ENCODE measurements at regions not wholly inside any gene's neighbourhood (a gene's known extent, or its start where the extent isn't known, plus 50 kb on each side); places are given as distances from the start of the nearest gene placed in this dataset.

DNA sequence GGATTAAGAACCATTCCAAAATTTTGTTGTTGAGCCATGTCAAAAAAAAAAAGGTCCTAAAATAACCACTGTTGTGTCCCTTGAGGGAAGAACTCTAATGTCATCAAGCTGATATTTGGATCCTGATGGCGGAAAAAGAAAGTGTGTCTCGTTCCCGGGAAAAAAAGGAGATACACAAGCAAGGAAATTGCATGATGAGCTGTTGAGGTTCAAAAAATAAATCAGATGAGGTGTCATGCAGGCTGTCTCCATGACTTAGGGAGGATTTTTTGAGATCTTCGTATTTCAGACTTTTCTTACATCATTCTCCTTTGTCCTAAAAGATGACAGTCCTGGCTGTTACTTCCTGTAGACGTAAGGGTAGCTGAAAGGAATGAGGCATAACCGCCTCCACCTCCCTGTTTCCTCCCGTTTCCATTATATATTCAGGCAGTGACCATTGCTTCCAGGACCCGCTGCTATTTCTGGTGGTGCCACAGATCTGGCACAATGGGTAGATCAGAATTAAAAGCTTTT lies 117.3 kb upstream of the TNFAIP3 start:
- Histone ChIP-seq H3K4me3 (ENCODE audit: low read depth, low read length) (no peak overlapping the region), H3K9me3 (ENCODE audit: control insufficient read depth, insufficient read depth, low read length) (no peaks in the 10 kb centered on the region), H3K27ac (ENCODE audit: low read depth, low read length) (no peak overlapping the region), H3K27me3 (ENCODE audit: control insufficient read depth, insufficient read depth, low read length) (no peaks in the 10 kb centered on the region)
- ChIA-PET POLR2A (no interaction called here), CTCF (interaction anchor here (0.9 kb wide), 1 partner anchor 118 kb away, joined by 3 read pairs; the partner anchor contains the start of gene TNFAIP3)
- no peak for DNase-seq (ENCODE audit: low read depth, low spot score)
- TF ChIP-seq, protein P1, sequence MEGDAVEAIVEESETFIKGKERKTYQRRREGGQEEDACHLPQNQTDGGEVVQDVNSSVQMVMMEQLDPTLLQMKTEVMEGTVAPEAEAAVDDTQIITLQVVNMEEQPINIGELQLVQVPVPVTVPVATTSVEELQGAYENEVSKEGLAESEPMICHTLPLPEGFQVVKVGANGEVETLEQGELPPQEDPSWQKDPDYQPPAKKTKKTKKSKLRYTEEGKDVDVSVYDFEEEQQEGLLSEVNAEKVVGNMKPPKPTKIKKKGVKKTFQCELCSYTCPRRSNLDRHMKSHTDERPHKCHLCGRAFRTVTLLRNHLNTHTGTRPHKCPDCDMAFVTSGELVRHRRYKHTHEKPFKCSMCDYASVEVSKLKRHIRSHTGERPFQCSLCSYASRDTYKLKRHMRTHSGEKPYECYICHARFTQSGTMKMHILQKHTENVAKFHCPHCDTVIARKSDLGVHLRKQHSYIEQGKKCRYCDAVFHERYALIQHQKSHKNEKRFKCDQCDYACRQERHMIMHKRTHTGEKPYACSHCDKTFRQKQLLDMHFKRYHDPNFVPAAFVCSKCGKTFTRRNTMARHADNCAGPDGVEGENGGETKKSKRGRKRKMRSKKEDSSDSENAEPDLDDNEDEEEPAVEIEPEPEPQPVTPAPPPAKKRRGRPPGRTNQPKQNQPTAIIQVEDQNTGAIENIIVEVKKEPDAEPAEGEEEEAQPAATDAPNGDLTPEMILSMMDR (IDR thresholded peaks at IDR 0.05; ENCODE audit: low read depth, low read length) = no peak

DNA sequence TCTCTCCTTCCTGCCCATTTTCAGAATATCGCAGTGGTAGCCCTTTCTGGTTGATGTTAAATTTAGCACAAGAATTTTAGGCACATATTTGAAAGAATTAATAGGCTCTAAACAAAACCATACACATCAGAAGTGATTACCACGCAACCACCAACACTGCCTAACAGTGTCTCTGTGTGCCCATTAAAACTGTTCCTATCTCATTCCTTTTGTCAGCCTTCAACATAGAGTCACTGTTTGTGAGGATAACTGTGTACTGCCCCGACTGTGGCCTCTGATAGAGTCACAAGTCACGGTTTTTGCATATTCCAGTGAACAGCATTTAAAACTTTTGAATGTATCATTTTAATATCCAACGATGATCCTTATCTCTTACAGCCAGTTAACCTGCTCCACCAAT lies 116.8 kb upstream of the TNFAIP3 start:
- Histone ChIP-seq H3K9me3 (ENCODE audit: control insufficient read depth, insufficient read depth, low read length) (no peaks in the 10 kb centered on the region), H3K27ac (ENCODE audit: low read depth, low read length) (no peak overlapping the region), H3K27me3 (ENCODE audit: control insufficient read depth, insufficient read depth, low read length) (no peaks in the 10 kb centered on the region), H3K4me3 (ENCODE audit: low read depth, low read length) (no peak overlapping the region)
- ChIA-PET CTCF (interaction anchor here (0.9 to 1.1 kb wide), 2 partner anchors 42 to 117 kb away, joined by 3 read pairs; partner anchors contain the start of gene TNFAIP3), POLR2A (no interaction called here)
- TF ChIP-seq, protein P1 (IDR thresholded peaks at IDR 0.05; ENCODE audit: low read depth, low read length) = no peak
- no peak for DNase-seq (ENCODE audit: low read depth, low spot score)

DNA sequence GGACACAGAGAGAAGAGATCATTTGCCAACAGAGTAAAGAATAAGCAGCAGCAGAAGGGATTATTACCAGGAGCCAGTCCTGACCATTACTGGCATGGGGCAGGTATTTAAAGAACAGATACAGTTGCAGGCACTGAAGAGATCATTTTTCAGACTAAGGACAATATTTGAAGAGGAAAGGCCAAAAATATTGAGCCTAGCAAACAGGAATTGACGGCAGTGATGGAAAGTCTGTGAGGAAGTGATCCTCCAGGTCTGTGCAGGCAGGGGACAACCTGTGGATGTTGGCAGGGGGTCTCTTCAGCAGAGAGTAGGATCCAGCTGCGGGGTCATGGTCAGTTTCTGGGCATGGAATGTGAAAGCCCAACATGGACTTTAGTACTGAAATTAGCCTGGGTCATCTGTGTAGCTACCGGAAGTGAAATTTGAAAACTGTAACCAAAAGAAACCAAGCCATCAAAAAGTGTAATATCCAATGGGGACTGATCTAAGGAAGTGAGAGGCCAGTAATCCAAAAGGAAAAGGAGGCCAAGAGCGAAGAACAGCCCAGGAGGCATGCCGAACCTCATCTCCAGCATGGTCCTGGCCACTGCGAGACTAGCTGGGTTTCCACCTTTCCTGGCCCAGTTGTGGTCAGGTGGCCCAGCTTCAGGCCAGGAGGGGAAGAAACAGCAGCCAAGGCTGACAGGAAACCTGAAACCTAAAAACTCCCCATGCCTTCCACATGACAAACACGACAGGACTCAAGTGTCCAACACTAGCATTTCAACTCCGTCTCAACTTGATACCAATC lies 115.1 kb upstream of the TNFAIP3 start:
- ChIA-PET POLR2A (no interaction called here), CTCF (interaction anchor here (0.6 kb wide), 1 partner anchor 97 kb away, joined by 3 read pairs; no protein-coding TSS in a partner anchor)
- Histone ChIP-seq H3K27me3 (ENCODE audit: control insufficient read depth, insufficient read depth, low read length) (no peaks in the 10 kb centered on the region), H3K27ac (ENCODE audit: low read depth, low read length) (no peak overlapping the region), H3K9me3 (ENCODE audit: control insufficient read depth, insufficient read depth, low read length) (no peaks in the 10 kb centered on the region), H3K4me3 (ENCODE audit: low read depth, low read length) (no peak overlapping the region)
- TF ChIP-seq, protein P1 (IDR thresholded peaks at IDR 0.05; ENCODE audit: low read depth, low read length) = no peak
- no peak for DNase-seq (ENCODE audit: low read depth, low spot score)

DNA sequence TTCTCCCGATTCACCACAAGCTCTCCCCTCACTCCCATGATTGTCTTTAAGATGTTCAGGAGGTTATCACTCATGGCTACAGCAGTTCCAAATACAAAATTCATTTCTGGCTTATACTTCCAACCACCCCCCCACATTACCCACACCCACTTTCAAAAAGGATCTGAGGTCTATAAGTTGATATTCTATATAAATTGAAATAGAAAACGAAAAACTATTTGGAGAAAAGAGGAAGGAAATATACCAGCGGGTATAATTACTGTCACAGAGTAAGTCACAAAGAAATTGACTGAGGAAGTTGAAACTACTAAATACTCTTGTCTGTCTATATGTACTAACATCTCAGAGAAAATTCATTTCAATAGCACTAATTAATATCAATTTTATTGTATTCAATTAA lies 112.7 kb upstream of the TNFAIP3 start:
- CTCF ChIA-PET = no interaction called here
- Histone ChIP-seq H3K27me3 (ENCODE audit: control insufficient read depth, insufficient read depth, low read length) (no peaks in the 10 kb centered on the region), H3K27ac (ENCODE audit: low read depth, low read length) (no peak overlapping the region), H3K4me3 (ENCODE audit: low read depth, low read length) (no peak overlapping the region), H3K9me3 (ENCODE audit: control insufficient read depth, insufficient read depth, low read length) (no peaks in the 10 kb centered on the region)
- DNase-seq (ENCODE audit: low read depth, low spot score) = no peak
- POLR2A ChIA-PET = no interaction called here
- TF ChIP-seq, protein P1 (IDR thresholded peaks at IDR 0.05; ENCODE audit: low read depth, low read length) = no peak

DNA sequence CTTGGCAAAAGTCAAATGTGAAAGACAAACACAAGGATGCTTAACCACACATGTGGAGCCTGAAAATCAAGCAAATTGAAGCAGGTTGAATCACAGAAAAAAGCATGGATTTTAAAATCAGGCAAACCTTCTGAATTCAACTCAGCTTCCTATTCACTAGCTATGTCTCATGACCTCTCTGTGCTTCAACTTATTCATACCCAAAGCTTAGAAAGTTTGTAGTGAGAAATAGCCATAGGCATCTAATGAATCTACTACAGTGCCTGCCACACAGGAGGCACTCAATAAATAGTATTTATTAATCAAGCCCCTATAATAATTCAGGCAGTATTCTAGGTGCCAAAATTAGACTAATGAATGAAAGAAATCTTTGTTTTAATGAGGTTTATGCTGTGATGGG lies 112.2 kb upstream of the TNFAIP3 start:
- ChIA-PET POLR2A (no interaction called here), CTCF (no interaction called here)
- Histone ChIP-seq H3K27ac (ENCODE audit: low read depth, low read length) (no peak overlapping the region), H3K27me3 (ENCODE audit: control insufficient read depth, insufficient read depth, low read length) (no peaks in the 10 kb centered on the region), H3K9me3 (ENCODE audit: control insufficient read depth, insufficient read depth, low read length) (no peaks in the 10 kb centered on the region), H3K4me3 (ENCODE audit: low read depth, low read length) (no peak overlapping the region)
- TF ChIP-seq, protein P1 (IDR thresholded peaks at IDR 0.05; ENCODE audit: low read depth, low read length) = no peak
- no peak for DNase-seq (ENCODE audit: low read depth, low spot score)

Measured in AG04450 (cell line).